GM21825 (cell line): ENCODE measurements at regions not wholly inside any gene's neighbourhood (a gene's known extent, or its start where the extent isn't known, plus 50 kb on each side); places are given as distances from the start of the nearest gene placed in this dataset.

Experiments
- ATAC-seq: cut with Tn5 transposase; IDR thresholded peaks from one replicate; pipeline ENCODE4 v1.9.1; 2021; ENCODE audit warnings: mild to moderate bottlenecking, moderate library complexity; ENCODE audit not compliant: unreplicated experiment

GRCh38 chrX:42624524-42624923 lies 153.4 kb downstream of the PPP1R2C start:
- ATAC-seq: no peak

- no peak for ATAC-seq
These were observed 158.9 kb downstream of the PPP1R2C start for GRCh38 chrX:42619068-42619467.

- peak; percentile 60 for ATAC-seq
These were observed 161.0 kb downstream of the PPP1R2C start for GRCh38 chrX:42616981-42617380.

GRCh38 chrX:42615161-42615563 lies 162.8 kb downstream of the PPP1R2C start:
- ATAC-seq: no peak

- ATAC-seq: no peak
These were observed 171.4 kb downstream of the PPP1R2C start for GRCh38 chrX:42606591-42606990.

- no peak for ATAC-seq
These were observed 173.7 kb downstream of the PPP1R2C start for GRCh38 chrX:42604302-42604701.

GRCh38 chrX:42603016-42603415 lies 174.9 kb downstream of the PPP1R2C start:
- ATAC-seq: no peak

GRCh38 chrX:42602566-42602965 lies 175.4 kb downstream of the PPP1R2C start:
- ATAC-seq: no peak

- no peak for ATAC-seq
These were observed 175.8 kb downstream of the PPP1R2C start for GRCh38 chrX:42602136-42602535.

GRCh38 chrX:42597481-42597880 lies 180.5 kb downstream of the PPP1R2C start:
- no peak for ATAC-seq

- no peak for ATAC-seq
These were observed 191.9 kb downstream of the PPP1R2C start for GRCh38 chrX:42585842-42586621.

GRCh38 chrX:42577936-42578470 lies 200.0 kb downstream of the PPP1R2C start:
- ATAC-seq: no peak

- ATAC-seq: no peak
These were observed 210.7 kb downstream of the PPP1R2C start for GRCh38 chrX:42567268-42567667.

- no peak for ATAC-seq
These were observed 212.2 kb downstream of the PPP1R2C start for GRCh38 chrX:42565739-42566138.

- no peak for ATAC-seq
These were observed 231.2 kb downstream of the PPP1R2C start for GRCh38 chrX:42546800-42547199.

- ATAC-seq: no peak
These were observed 233.1 kb downstream of the PPP1R2C start for GRCh38 chrX:42544883-42545282.

GRCh38 chrX:42541554-42541953 lies 236.4 kb downstream of the PPP1R2C start:
- no peak for ATAC-seq

- no peak for ATAC-seq
These were observed 237.8 kb downstream of the PPP1R2C start for GRCh38 chrX:42540146-42540545.

GRCh38 chrX:42538405-42538804 lies 239.6 kb downstream of the PPP1R2C start:
- no peak for ATAC-seq

- no peak for ATAC-seq
These were observed 241.7 kb downstream of the PPP1R2C start for GRCh38 chrX:42536286-42536685.

GRCh38 chrX:42535233-42535632 lies 242.7 kb downstream of the PPP1R2C start:
- no peak for ATAC-seq

GRCh38 chrX:42533761-42534160 lies 244.2 kb downstream of the PPP1R2C start:
- ATAC-seq: no peak

GRCh38 chrX:42531441-42531840 lies 246.5 kb downstream of the PPP1R2C start:
- no peak for ATAC-seq
